C4-2B (cell line): ENCODE measurements at regions not wholly inside any gene's neighbourhood (a gene's known extent, or its start where the extent isn't known, plus 50 kb on each side); places are given as distances from the start of the nearest gene placed in this dataset.

Source experiments
- ZFX ChIP-seq: fragments of 450-650 bp; IDR thresholded peaks from 2 replicates; pipeline ENCODE4 v1.6.1; 2017
- TF ChIP-seq, protein P1 (sequence below): fragments of 450-650 bp; conservative IDR thresholded peaks from 2 replicates; pipeline ENCODE4 v1.5.1; 2017; ENCODE audit warnings: mild to moderate bottlenecking

DNA sequence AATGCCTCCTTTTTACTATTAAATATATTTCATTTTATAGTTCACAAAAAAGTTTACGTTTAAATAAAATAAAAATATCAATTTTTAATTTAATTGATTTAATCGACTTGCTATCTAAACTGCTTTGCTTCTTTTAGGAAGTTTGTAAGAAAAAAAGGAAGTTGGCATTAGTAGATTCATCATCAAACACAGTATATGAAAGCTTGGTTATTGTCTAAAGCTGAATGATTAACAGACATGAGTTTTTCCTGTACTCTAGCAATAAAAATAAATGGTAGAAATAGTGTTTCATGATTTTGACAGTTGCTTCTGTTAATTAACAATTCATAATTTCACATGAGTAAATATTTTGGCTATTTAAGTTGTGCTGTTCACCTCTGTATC is 1285.5 kb upstream of the GJE1 start:
- TF ChIP-seq, protein P1, sequence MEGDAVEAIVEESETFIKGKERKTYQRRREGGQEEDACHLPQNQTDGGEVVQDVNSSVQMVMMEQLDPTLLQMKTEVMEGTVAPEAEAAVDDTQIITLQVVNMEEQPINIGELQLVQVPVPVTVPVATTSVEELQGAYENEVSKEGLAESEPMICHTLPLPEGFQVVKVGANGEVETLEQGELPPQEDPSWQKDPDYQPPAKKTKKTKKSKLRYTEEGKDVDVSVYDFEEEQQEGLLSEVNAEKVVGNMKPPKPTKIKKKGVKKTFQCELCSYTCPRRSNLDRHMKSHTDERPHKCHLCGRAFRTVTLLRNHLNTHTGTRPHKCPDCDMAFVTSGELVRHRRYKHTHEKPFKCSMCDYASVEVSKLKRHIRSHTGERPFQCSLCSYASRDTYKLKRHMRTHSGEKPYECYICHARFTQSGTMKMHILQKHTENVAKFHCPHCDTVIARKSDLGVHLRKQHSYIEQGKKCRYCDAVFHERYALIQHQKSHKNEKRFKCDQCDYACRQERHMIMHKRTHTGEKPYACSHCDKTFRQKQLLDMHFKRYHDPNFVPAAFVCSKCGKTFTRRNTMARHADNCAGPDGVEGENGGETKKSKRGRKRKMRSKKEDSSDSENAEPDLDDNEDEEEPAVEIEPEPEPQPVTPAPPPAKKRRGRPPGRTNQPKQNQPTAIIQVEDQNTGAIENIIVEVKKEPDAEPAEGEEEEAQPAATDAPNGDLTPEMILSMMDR, result no peak
- TF ChIP-seq ZFX, result no peak
